Kidney epithelial cell (primary cell): ENCODE measurements at regions not wholly inside any gene's neighbourhood (a gene's known extent, or its start where the extent isn't known, plus 50 kb on each side); places are given as distances from the start of the nearest gene placed in this dataset.

ENCODE experiments used
- DNase-seq: peaks from one replicate; pipeline ENCODE4 v3.0.0-alpha.2; 2010; ENCODE audit warnings: low read depth
- H3K27me3 ChIP-seq: 2 replicates; pipeline ENCODE4 v1.6.0; 2011; ENCODE audit warnings: low read length; ENCODE audit not compliant: control insufficient read depth, insufficient read depth
- H3K36me3 ChIP-seq: 2 replicates; pipeline ENCODE4 v1.5.1; 2011; ENCODE audit warnings: low read length; ENCODE audit not compliant: control insufficient read depth, insufficient read depth
- H3K4me3 ChIP-seq: 2 replicates; pipeline ENCODE4 v1.5.1; 2011; ENCODE audit warnings: low read depth, mild to moderate bottlenecking, control low read depth, low read length
- TF ChIP-seq, protein P1 (sequence below): IDR thresholded peaks from 2 replicates; pipeline ENCODE4 v1.5.1; 2011; ENCODE audit warnings: mild to moderate bottlenecking, moderate library complexity, low read length, control low read depth, inconsistent platforms; ENCODE audit not compliant: insufficient read depth, poor library complexity, severe bottlenecking

DNA sequence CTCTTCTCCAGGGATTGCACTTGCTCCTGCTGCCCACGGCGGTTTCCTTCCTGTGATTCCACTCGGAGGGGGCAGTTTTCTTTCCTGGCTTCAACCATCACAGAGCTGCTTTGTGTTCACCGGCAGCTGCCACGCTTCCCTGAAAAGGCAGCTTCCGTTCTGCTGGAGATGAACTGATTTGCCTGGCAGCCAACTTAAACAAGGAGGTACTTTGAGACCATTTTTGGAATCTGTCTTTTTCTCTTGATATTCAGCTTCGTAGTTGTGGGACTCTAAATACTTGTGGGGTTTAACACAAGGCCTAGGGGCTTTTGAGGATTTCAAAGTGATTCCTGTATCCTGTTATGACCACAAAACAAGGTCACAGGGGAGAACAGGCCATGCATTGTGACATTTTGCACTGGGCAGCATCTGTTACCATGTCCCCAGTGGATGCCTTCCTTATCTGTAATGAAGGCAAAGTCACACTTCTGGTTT is 192.0 kb downstream of the MTRR start:
- Histone ChIP-seq H3K27me3 (peaks cover 4% of the 10 kb centered on the region), H3K36me3 (no peaks in the 10 kb centered on the region), H3K4me3 (no peak overlapping the region)
- TF ChIP-seq, protein P1, sequence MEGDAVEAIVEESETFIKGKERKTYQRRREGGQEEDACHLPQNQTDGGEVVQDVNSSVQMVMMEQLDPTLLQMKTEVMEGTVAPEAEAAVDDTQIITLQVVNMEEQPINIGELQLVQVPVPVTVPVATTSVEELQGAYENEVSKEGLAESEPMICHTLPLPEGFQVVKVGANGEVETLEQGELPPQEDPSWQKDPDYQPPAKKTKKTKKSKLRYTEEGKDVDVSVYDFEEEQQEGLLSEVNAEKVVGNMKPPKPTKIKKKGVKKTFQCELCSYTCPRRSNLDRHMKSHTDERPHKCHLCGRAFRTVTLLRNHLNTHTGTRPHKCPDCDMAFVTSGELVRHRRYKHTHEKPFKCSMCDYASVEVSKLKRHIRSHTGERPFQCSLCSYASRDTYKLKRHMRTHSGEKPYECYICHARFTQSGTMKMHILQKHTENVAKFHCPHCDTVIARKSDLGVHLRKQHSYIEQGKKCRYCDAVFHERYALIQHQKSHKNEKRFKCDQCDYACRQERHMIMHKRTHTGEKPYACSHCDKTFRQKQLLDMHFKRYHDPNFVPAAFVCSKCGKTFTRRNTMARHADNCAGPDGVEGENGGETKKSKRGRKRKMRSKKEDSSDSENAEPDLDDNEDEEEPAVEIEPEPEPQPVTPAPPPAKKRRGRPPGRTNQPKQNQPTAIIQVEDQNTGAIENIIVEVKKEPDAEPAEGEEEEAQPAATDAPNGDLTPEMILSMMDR, result no peak
- DNase-seq, result no peak

DNA sequence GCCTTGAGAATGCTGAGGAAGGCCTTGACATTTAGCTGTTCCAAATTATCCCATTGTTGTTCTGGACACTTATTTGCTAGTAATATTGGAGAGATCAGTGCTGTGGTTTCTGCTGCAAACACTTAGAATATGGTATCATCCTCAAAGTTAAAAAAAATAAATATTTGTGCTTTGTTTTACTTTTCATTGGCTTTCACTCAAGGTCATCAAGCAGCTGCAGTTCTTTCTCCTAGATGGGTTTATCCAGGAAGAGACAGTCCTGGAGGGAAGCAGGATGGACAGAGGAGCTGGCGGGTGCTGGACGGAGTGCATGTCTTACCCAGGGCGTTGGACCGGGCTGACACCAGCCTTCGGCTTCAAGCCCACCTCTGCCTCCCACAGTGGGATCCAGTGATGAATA is 193.6 kb downstream of the MTRR start:
- no peak overlapping the region for H3K4me3 ChIP-seq
- TF ChIP-seq, protein P1, result no peak
- H3K27me3 ChIP-seq, result peaks cover 4% of the 10 kb centered on the region
- DNase-seq, result no peak
- H3K36me3 ChIP-seq, result no peaks in the 10 kb centered on the region

DNA sequence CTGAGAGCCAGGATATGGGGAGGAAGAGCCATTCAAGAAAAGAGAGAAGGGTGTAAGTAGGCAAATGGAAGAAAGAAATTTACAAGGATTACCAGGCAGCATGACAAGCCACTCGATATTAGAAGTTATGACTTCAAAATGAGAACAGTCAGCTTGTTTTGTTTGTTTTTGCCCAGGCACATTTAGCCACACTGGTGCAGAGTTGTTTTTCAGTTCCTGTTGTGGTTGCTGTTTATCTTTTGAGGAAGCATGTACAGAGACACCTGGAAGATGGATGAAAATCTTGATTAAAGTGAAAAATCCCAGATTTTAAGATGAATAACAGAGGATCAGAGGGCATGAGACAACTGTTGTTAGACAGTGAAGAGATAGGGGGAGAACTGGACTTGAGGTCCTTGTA is 199.1 kb downstream of the MTRR start:
- TF ChIP-seq, protein P1, result no peak
- Histone ChIP-seq H3K27me3 (no peaks in the 10 kb centered on the region), H3K36me3 (no peaks in the 10 kb centered on the region), H3K4me3 (no peak overlapping the region)
- no peak for DNase-seq

DNA sequence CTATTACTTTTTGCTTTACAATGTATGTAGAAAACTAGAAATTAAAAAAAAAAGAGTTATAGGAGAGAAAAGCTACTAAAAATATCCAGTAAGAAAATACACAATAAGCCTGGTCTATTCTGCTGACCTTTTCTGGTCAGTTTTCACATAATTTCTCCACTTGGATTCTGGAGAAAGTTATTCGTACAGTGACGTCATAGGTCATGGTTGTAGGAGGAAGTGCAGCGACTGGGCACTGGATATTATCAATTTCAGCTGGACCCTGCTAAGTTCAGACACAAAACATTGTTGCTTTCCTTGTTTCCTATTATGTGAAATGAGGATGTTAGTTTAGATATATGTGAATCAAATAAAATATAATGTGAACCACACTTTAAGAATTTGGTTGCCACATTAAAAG is 201.2 kb downstream of the MTRR start:
- no peak overlapping the region for H3K4me3 ChIP-seq
- no peaks in the 10 kb centered on the region for H3K27me3 ChIP-seq
- H3K36me3 ChIP-seq, result no peaks in the 10 kb centered on the region
- DNase-seq, result no peak
- TF ChIP-seq, protein P1, result no peak

DNA sequence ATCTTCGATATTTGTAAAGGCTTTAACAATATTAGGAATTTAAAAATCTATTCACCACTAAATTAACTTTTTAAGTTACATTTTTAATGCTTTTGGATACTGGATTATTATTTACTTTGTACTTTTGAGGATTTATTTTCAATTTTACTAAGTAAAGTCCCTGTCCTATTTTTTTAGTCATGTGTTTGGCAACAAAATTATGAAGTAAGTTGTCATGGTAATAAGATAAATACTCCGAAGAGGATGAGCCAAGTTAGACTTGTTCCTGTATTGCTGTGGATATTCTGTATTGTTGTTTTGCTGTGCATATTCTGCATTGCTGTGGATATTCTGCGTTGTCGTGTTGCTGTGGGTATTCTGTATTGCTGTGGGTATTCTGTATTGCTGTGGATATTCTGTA is 210.1 kb downstream of the MTRR start:
- Histone ChIP-seq H3K27me3 (no peaks in the 10 kb centered on the region), H3K4me3 (no peak overlapping the region), H3K36me3 (no peaks in the 10 kb centered on the region)
- TF ChIP-seq, protein P1, result no peak
- DNase-seq, result no peak

DNA sequence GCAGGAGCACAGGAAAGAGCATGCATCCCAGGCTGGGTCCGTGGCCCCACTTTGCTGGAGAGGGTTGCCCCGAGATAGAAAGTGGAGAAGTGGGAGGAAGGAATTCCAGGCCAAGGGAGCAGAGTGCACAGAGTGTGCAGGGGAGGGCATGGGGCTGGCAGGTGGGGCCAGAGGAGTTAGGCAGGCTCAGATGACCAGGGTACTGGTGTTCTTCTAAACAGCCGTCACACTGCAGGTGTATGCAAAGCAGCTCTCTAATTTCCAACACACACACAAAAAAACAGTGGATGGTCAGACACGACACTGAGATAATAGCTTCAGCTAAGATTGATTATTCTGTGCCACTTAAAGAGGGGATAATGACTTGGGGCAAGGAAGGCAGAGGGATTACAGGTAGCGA is 212.2 kb downstream of the MTRR start:
- no peaks in the 10 kb centered on the region for H3K27me3 ChIP-seq
- H3K36me3 ChIP-seq, result no peaks in the 10 kb centered on the region
- DNase-seq, result no peak
- no peak overlapping the region for H3K4me3 ChIP-seq
- TF ChIP-seq, protein P1, result no peak
